GM12874 (cell line): ENCODE measurements at regions not wholly inside any gene's neighbourhood (a gene's known extent, or its start where the extent isn't known, plus 50 kb on each side); places are given as distances from the start of the nearest gene placed in this dataset.

ENCODE experiments used
- TF ChIP-seq, protein P1 (sequence below): IDR thresholded peaks from 2 replicates; pipeline ENCODE4 v1.5.1; 2011; ENCODE audit warnings: low read depth, mild to moderate bottlenecking, control low read depth, low read length, moderate library complexity; ENCODE audit not compliant: insufficient read depth

- TF ChIP-seq, protein P1, sequence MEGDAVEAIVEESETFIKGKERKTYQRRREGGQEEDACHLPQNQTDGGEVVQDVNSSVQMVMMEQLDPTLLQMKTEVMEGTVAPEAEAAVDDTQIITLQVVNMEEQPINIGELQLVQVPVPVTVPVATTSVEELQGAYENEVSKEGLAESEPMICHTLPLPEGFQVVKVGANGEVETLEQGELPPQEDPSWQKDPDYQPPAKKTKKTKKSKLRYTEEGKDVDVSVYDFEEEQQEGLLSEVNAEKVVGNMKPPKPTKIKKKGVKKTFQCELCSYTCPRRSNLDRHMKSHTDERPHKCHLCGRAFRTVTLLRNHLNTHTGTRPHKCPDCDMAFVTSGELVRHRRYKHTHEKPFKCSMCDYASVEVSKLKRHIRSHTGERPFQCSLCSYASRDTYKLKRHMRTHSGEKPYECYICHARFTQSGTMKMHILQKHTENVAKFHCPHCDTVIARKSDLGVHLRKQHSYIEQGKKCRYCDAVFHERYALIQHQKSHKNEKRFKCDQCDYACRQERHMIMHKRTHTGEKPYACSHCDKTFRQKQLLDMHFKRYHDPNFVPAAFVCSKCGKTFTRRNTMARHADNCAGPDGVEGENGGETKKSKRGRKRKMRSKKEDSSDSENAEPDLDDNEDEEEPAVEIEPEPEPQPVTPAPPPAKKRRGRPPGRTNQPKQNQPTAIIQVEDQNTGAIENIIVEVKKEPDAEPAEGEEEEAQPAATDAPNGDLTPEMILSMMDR = no peak
Observed at GRCh38 chr14:100387450-100387849, 64.3 kb downstream of the SLC25A47 start.

GRCh38 chr14:100388103-100389054 is 65.2 kb downstream of the SLC25A47 start:
- TF ChIP-seq, protein P1 = no peak

DNA sequence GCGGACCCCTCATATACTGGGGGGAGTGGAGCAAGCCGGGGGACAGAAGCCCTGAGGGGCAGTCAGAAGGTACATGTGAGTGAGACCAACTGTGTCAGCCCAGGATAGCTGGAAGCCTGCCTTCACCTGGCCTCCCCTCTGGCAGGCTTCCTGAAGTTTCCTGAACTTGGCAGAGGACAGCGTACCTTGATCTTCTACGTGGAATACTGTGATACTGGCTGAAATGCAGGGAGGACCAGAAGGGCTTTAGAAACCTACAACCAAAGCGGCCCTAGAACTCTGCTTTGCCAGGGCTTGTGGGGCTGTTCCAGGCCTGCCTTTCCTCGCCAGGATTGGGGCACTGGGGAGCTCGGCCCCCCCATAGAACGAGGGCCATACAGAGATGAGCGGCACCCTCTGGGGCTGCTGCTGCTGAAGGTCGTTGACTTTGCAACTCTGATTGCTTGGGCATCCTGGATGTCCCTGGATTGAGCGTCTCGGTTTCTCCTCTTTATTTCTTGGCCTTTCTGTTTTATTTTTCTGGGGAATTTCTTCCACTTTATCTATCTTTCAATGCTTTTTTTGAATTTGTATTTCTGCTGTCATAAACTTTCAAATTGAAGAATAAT is 66.5 kb downstream of the SLC25A47 start:
- TF ChIP-seq, protein P1 = no peak

- TF ChIP-seq, protein P1 = no peak
Observed at GRCh38 chr14:100391173-100391572, 68.0 kb downstream of the SLC25A47 start.

GRCh38 chr14:100391724-100392123 is 68.6 kb downstream of the SLC25A47 start:
- TF ChIP-seq, protein P1 = no peak

- TF ChIP-seq, protein P1 = no peak
Observed at GRCh38 chr14:100392356-100392755, 69.2 kb downstream of the SLC25A47 start.

DNA sequence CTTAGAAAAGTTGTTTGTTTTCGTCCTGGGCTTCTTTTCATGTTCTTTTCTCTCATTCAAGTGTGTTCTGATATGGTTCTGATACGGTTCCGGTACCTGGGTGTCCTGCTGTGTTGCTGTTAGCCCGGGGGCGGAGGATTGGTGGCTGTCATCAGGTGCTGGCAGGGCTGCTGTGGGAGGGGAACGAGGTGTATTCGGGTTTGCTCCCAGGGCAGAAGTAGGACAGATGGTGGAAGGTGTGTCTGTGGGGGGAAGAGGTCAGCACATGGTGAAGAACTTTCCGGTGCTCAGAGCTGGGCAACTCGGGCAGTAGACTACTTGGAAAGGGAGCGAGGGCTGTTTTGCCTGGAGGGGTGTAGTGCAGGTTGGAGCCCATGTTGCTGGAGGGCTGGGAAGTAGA is 70.2 kb downstream of the SLC25A47 start:
- TF ChIP-seq, protein P1 = no peak
